ENCODE measurements at regions not wholly inside any gene's neighbourhood (a gene's known extent, or its start where the extent isn't known, plus 50 kb on each side); places are given as distances from the start of the nearest gene placed in this dataset.

DNA sequence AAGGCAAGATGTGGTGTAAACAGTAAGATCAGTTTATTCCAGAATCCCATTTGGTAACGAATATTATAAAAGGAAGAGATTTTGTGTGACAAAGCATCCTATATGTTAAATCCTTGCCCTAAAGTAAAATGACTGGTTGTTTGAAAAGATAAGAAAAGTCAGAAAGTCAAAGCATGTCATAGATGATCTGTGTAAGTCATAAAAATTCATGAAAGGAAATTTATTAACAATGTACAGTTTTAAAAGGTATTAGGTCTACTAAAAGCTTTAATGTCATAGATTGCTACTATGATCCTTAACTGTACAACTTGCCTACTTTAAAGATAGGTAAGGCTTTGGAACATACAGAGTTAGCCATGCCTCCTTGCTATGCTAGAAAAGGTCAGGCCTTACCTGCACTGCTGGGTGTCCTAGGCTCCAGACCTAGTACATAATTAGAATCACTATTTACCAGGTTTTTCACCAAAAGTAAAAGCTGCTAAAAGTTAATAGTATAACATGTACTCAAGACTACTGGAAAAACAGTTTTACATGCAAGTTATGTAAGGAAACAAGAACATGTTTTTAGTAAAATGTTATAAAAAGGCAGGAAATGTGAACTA, 1090.1 kb upstream of the ADGRB3 start:
- no peak for DNase-seq
- Histone ChIP-seq H3K27me3 (ENCODE audit: low read depth) (no peaks in the 10 kb centered on the region), H3K4me1 (no peaks in the 10 kb centered on the region), H3K4me3 (no peak overlapping the region), H3K9me3 (replicated peaks) (peaks cover 65% of the 10 kb centered on the region), H3K36me3 (no peaks in the 10 kb centered on the region), H3K27ac (replicated peaks) (no peak overlapping the region)
- TF ChIP-seq, protein P1, sequence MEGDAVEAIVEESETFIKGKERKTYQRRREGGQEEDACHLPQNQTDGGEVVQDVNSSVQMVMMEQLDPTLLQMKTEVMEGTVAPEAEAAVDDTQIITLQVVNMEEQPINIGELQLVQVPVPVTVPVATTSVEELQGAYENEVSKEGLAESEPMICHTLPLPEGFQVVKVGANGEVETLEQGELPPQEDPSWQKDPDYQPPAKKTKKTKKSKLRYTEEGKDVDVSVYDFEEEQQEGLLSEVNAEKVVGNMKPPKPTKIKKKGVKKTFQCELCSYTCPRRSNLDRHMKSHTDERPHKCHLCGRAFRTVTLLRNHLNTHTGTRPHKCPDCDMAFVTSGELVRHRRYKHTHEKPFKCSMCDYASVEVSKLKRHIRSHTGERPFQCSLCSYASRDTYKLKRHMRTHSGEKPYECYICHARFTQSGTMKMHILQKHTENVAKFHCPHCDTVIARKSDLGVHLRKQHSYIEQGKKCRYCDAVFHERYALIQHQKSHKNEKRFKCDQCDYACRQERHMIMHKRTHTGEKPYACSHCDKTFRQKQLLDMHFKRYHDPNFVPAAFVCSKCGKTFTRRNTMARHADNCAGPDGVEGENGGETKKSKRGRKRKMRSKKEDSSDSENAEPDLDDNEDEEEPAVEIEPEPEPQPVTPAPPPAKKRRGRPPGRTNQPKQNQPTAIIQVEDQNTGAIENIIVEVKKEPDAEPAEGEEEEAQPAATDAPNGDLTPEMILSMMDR (IDR thresholded peaks at IDR 0.05; ENCODE audit: borderline replicate concordance), result no peak
- intact Hi-C loops (cut with micrococcal nuclease), result no loop called here

DNA sequence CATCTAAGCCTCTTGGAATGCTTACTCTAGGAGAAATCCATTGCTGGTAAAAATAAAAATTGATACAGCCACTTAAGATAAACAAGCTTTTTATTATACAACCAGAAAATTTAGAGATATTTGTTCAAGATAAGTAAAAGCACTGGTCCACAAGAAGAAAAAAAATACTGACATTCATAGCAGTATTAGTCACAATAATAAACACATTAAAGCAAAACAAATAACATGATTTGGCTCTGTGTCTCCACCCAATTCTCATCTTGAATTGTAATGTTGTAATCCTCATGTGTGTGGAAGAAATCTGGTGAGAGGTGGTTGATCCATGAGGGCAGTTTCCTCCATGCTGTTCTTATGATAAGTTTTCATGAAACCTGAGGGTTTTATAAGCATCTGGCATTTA, 1093.5 kb upstream of the ADGRB3 start:
- Histone ChIP-seq H3K4me1 (no peaks in the 10 kb centered on the region), H3K27ac (replicated peaks) (no peak overlapping the region), H3K36me3 (no peaks in the 10 kb centered on the region), H3K4me3 (no peak overlapping the region), H3K9me3 (replicated peaks) (peaks cover 51% of the 10 kb centered on the region), H3K27me3 (ENCODE audit: low read depth) (no peaks in the 10 kb centered on the region)
- TF ChIP-seq, protein P1 (IDR thresholded peaks at IDR 0.05; ENCODE audit: borderline replicate concordance), result no peak
- no peak for DNase-seq
- intact Hi-C loops (cut with micrococcal nuclease), result no loop called here

GRCh38 chr6:67538032-67538431, 1097.0 kb upstream of the ADGRB3 start:
- TF ChIP-seq, protein P1 (IDR thresholded peaks at IDR 0.05; ENCODE audit: borderline replicate concordance), result no peak
- Histone ChIP-seq H3K4me3 (no peak overlapping the region), H3K4me1 (no peaks in the 10 kb centered on the region), H3K27ac (replicated peaks) (no peak overlapping the region), H3K27me3 (ENCODE audit: low read depth) (no peaks in the 10 kb centered on the region), H3K9me3 (replicated peaks) (peaks cover 23% of the 10 kb centered on the region), H3K36me3 (no peaks in the 10 kb centered on the region)
- no peak for DNase-seq
- intact Hi-C loops (cut with micrococcal nuclease), result no loop called here

GRCh38 chr6:67535946-67536345, 1099.1 kb upstream of the ADGRB3 start:
- no peak for DNase-seq
- H3K4me3 ChIP-seq, result no peak overlapping the region
- no peaks in the 10 kb centered on the region for H3K4me1 ChIP-seq
- peaks cover 11% of the 10 kb centered on the region for H3K9me3 ChIP-seq (replicated peaks)
- TF ChIP-seq, protein P1 (IDR thresholded peaks at IDR 0.05; ENCODE audit: borderline replicate concordance), result no peak
- H3K36me3 ChIP-seq, result no peaks in the 10 kb centered on the region
- no peak overlapping the region for H3K27ac ChIP-seq (replicated peaks)
- intact Hi-C loops (cut with micrococcal nuclease), result no loop called here
- H3K27me3 ChIP-seq (ENCODE audit: low read depth), result no peaks in the 10 kb centered on the region

DNA sequence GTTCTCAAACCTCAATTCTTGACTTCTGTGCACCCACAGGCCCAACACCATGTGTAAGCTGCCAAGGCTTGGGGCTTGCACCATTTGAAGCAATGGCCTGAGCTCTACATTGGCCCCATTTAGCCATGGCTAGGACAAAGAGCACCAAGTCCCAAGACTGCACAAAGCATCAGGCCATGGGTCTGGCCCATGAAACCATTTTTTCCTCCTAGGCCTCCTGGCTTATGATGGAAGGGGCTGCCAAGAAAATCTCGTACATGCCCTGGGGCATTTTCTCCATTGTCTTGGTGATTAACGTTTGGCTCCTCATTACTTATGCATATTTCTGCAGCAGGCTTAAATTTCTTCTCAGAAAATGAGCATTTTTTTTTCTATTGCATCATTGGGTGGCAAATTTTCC, 1128.7 kb upstream of the ADGRB3 start:
- Histone ChIP-seq H3K4me3 (no peak overlapping the region), H3K9me3 (replicated peaks) (peaks cover 25% of the 10 kb centered on the region), H3K27ac (replicated peaks) (no peak overlapping the region), H3K27me3 (ENCODE audit: low read depth) (no peaks in the 10 kb centered on the region), H3K36me3 (no peaks in the 10 kb centered on the region), H3K4me1 (no peaks in the 10 kb centered on the region)
- intact Hi-C loops (cut with micrococcal nuclease), result no loop called here
- no peak for DNase-seq
- TF ChIP-seq, protein P1 (IDR thresholded peaks at IDR 0.05; ENCODE audit: borderline replicate concordance), result no peak

All from left ventricle myocardium inferior (tissue), 1 donor.